ENCODE measurements at regions not wholly inside any gene's neighbourhood (a gene's known extent, or its start where the extent isn't known, plus 50 kb on each side); places are given as distances from the start of the nearest gene placed in this dataset.

DNA sequence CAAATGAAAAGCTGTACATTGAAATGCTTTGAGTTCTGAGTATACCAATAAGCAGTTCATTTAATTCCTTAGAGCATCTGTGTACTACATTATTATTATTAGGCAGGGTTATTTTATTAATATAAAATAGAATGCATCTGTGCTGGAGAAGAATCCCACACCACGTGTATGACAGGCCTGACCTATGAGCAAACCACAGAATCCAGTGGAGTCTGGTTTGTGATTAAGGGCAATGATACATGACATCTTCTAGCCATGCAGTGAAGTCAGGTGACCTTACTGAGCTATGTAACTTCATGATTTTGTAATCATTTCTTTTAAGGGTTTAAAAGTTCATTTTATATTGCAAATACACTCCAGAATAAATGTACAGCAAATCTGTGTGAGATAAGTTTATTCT is 1165.0 kb upstream of the TENM3 start:
- FAIRE-seq (no peak), DNase-seq (ENCODE audit: low read depth) (peak; percentile 53)
- no peak overlapping the region for H3K27ac Mint-ChIP-seq (ENCODE audit: unreplicated experiment)
- Histone ChIP-seq H3K79me2 (ENCODE audit: insufficient read depth, low read length) (no peaks in the 10 kb centered on the region), H3K4me2 (ENCODE audit: low read length) (no peak overlapping the region), H3K36me3 (ENCODE audit: insufficient read depth, low read length) (no peaks in the 10 kb centered on the region), H3K27me3 (ENCODE audit: insufficient read depth, low read length) (no peaks in the 10 kb centered on the region), H3K9ac (ENCODE audit: low read length) (no peak overlapping the region), H3K27ac (ENCODE audit: low read depth, low read length) (no peak overlapping the region), H4K20me1 (ENCODE audit: insufficient read depth, low read length) (no peaks in the 10 kb centered on the region), H3K4me1 (ENCODE audit: insufficient read depth, low read length) (no peaks in the 10 kb centered on the region), H3K9me3 (ENCODE audit: insufficient read depth, low read depth, low read length) (no peaks in the 10 kb centered on the region), H3K4me3 (ENCODE audit: insufficient read depth, low read depth, low read length) (no peak overlapping the region), H2AFZ (ENCODE audit: low read depth, low read length) (no peak overlapping the region)
- no peaks in the 10 kb centered on the region for H3K4me1 Mint-ChIP-seq (ENCODE audit: low read depth, unreplicated experiment)
- no peaks in the 10 kb centered on the region for H3K36me3 Mint-ChIP-seq (ENCODE audit: low read depth, unreplicated experiment)
- no peak overlapping the region for H3K4me3 Mint-ChIP-seq (ENCODE audit: unreplicated experiment)
- H3K9me3 Mint-ChIP-seq (ENCODE audit: unreplicated experiment), result peaks cover 5% of the 10 kb centered on the region
- H3K27me3 Mint-ChIP-seq (ENCODE audit: low read depth, unreplicated experiment), result no peaks in the 10 kb centered on the region
- no peak for TF ChIP-seq EZH2 (IDR thresholded peaks at IDR 0.05; ENCODE audit: insufficient read depth, low read length)
- no peak for TF ChIP-seq CTCF (IDR thresholded peaks at IDR 0.05; ENCODE audit: insufficient read depth, low read depth, low read length)

DNA sequence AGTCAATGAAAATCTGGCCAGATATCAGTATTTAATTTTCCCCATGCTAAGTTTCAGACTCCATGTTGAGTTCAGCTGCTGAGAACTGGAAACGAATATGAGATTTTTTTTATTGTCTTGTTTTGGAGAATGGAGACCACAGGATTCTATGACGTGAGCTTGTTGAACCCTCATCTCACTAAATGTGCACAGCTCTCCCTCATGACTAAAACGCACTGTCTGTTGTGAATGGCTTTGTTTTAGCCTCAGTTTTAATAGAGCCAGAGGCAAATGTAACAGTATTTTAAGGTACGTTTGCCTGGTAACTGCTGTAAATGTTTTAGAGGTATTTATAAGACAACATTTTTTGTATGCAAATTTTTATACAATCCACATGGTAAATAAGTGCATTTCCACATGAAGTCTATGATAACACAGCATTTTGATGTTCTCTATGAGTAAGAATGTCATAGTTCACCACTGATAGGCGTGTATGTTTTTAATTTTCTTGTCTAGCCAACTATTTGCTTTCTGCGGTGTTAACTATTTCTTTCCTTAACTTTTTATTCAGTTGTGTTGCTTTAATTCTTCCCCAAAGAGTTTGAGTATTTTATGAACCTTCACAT is 1159.3 kb upstream of the TENM3 start:
- H4K20me1 ChIP-seq (ENCODE audit: insufficient read depth, low read length), result no peaks in the 10 kb centered on the region
- Mint-ChIP-seq H3K27ac (ENCODE audit: unreplicated experiment) (no peak overlapping the region), H3K9me3 (ENCODE audit: unreplicated experiment) (no peaks in the 10 kb centered on the region), H3K4me1 (ENCODE audit: low read depth, unreplicated experiment) (no peaks in the 10 kb centered on the region), H3K36me3 (ENCODE audit: low read depth, unreplicated experiment) (no peaks in the 10 kb centered on the region), H3K27me3 (ENCODE audit: low read depth, unreplicated experiment) (no peaks in the 10 kb centered on the region), H3K4me3 (ENCODE audit: unreplicated experiment) (no peak overlapping the region)
- FAIRE-seq, result no peak
- no peak overlapping the region for H2AFZ ChIP-seq (ENCODE audit: low read depth, low read length)
- no peaks in the 10 kb centered on the region for H3K9me3 ChIP-seq (ENCODE audit: insufficient read depth, low read depth, low read length)
- no peaks in the 10 kb centered on the region for H3K36me3 ChIP-seq (ENCODE audit: insufficient read depth, low read length)
- H3K4me2 ChIP-seq (ENCODE audit: low read length), result no peak overlapping the region
- H3K9ac ChIP-seq (ENCODE audit: low read length), result no peak overlapping the region
- DNase-seq (ENCODE audit: low read depth), result no peak
- H3K4me3 ChIP-seq (ENCODE audit: insufficient read depth, low read depth, low read length), result no peak overlapping the region
- H3K27me3 ChIP-seq (ENCODE audit: insufficient read depth, low read length), result no peaks in the 10 kb centered on the region
- no peak overlapping the region for H3K27ac ChIP-seq (ENCODE audit: low read depth, low read length)
- no peak for TF ChIP-seq EZH2 (IDR thresholded peaks at IDR 0.05; ENCODE audit: insufficient read depth, low read length)
- TF ChIP-seq CTCF (IDR thresholded peaks at IDR 0.05; ENCODE audit: insufficient read depth, low read depth, low read length), result no peak
- no peaks in the 10 kb centered on the region for H3K79me2 ChIP-seq (ENCODE audit: insufficient read depth, low read length)
- H3K4me1 ChIP-seq (ENCODE audit: insufficient read depth, low read length), result no peaks in the 10 kb centered on the region

GRCh38 chr4:181085557-181085956 is 1157.6 kb upstream of the TENM3 start:
- Histone ChIP-seq H3K36me3 (ENCODE audit: insufficient read depth, low read length) (no peaks in the 10 kb centered on the region), H3K9ac (ENCODE audit: low read length) (no peak overlapping the region), H3K4me2 (ENCODE audit: low read length) (no peak overlapping the region), H3K9me3 (ENCODE audit: insufficient read depth, low read depth, low read length) (no peaks in the 10 kb centered on the region), H3K27me3 (ENCODE audit: insufficient read depth, low read length) (no peaks in the 10 kb centered on the region), H3K4me1 (ENCODE audit: insufficient read depth, low read length) (no peaks in the 10 kb centered on the region), H2AFZ (ENCODE audit: low read depth, low read length) (no peak overlapping the region), H4K20me1 (ENCODE audit: insufficient read depth, low read length) (no peaks in the 10 kb centered on the region), H3K27ac (ENCODE audit: low read depth, low read length) (no peak overlapping the region), H3K79me2 (ENCODE audit: insufficient read depth, low read length) (no peaks in the 10 kb centered on the region), H3K4me3 (ENCODE audit: insufficient read depth, low read depth, low read length) (no peak overlapping the region)
- H3K4me1 Mint-ChIP-seq (ENCODE audit: low read depth, unreplicated experiment), result no peaks in the 10 kb centered on the region
- TF ChIP-seq EZH2 (IDR thresholded peaks at IDR 0.05; ENCODE audit: insufficient read depth, low read length), result no peak
- TF ChIP-seq CTCF (IDR thresholded peaks at IDR 0.05; ENCODE audit: insufficient read depth, low read depth, low read length), result no peak
- no peaks in the 10 kb centered on the region for H3K27me3 Mint-ChIP-seq (ENCODE audit: low read depth, unreplicated experiment)
- DNase-seq (ENCODE audit: low read depth) (no peak), FAIRE-seq (no peak)
- no peaks in the 10 kb centered on the region for H3K36me3 Mint-ChIP-seq (ENCODE audit: low read depth, unreplicated experiment)
- no peak overlapping the region for H3K4me3 Mint-ChIP-seq (ENCODE audit: unreplicated experiment)
- no peak overlapping the region for H3K27ac Mint-ChIP-seq (ENCODE audit: unreplicated experiment)
- H3K9me3 Mint-ChIP-seq (ENCODE audit: unreplicated experiment), result no peaks in the 10 kb centered on the region
